ENCODE measurements at regions not wholly inside any gene's neighbourhood (a gene's known extent, or its start where the extent isn't known, plus 50 kb on each side); places are given as distances from the start of the nearest gene placed in this dataset.

DNA sequence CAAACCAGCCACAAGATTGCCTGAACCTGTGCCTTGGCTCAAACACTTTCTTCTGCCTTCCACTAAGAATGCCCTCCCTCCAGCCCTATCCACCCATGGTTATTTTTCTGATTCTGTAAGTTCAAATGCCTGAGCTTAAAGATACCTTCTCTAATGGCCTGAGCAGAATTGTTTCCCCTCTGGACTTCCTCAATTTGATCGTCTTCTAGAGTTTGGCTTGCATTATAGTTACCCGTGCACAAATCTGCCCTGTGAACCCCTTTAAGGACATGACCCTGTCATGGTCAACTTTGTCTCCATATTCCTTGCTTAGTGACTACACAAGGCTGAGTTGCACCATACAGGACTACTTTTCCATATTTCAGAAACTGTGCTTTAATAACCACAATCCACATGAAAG lies 481.0 kb downstream of the FOXO1 start:
- intact Hi-C loops (cut with DNase I; ENCODE audit: low total_unique reads) = no loop called here
- Histone ChIP-seq H3K9me3 (no peaks in the 10 kb centered on the region), H3K36me3 (no peaks in the 10 kb centered on the region), H3K27me3 (no peaks in the 10 kb centered on the region), H3K4me3 (no peak overlapping the region), H3K4me1 (peaks cover 0 to 8% of the 10 kb centered on the region in 2 donors), H3K27ac (no peak overlapping the region)
- DNase-seq (ENCODE audit: low spot score in 2 of 2) = no peak
- TF ChIP-seq POLR2AphosphoS5 (IDR thresholded peaks at IDR 0.05) = no peak
- TF ChIP-seq, protein P1, sequence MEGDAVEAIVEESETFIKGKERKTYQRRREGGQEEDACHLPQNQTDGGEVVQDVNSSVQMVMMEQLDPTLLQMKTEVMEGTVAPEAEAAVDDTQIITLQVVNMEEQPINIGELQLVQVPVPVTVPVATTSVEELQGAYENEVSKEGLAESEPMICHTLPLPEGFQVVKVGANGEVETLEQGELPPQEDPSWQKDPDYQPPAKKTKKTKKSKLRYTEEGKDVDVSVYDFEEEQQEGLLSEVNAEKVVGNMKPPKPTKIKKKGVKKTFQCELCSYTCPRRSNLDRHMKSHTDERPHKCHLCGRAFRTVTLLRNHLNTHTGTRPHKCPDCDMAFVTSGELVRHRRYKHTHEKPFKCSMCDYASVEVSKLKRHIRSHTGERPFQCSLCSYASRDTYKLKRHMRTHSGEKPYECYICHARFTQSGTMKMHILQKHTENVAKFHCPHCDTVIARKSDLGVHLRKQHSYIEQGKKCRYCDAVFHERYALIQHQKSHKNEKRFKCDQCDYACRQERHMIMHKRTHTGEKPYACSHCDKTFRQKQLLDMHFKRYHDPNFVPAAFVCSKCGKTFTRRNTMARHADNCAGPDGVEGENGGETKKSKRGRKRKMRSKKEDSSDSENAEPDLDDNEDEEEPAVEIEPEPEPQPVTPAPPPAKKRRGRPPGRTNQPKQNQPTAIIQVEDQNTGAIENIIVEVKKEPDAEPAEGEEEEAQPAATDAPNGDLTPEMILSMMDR (IDR thresholded peaks at IDR 0.05) = no peak
- no peak for TF ChIP-seq POLR2A (IDR thresholded peaks at IDR 0.05)

DNA sequence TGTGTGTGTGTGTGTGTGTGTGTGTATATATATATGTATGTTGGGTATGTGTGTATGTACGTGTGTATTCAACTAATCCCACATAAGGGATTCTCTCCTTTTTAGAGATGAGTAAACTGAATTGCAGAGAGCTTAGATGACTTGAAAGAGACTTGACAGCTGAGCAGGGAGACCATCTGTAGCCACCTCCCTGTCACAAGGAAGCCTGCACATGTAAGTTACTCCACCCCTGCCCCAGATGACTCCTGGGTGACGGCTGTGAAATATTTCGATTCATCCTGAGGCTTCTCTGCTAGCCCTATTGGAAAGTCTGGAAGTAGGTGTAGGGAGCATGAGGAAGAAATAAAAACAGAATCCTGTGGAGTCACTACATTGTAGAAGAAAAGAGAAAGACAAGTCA lies 480.4 kb downstream of the FOXO1 start:
- H3K27ac ChIP-seq = no peak overlapping the region
- DNase-seq (ENCODE audit: low spot score in 2 of 2) = no peak
- intact Hi-C loops (cut with DNase I; ENCODE audit: low total_unique reads) = no loop called here

DNA sequence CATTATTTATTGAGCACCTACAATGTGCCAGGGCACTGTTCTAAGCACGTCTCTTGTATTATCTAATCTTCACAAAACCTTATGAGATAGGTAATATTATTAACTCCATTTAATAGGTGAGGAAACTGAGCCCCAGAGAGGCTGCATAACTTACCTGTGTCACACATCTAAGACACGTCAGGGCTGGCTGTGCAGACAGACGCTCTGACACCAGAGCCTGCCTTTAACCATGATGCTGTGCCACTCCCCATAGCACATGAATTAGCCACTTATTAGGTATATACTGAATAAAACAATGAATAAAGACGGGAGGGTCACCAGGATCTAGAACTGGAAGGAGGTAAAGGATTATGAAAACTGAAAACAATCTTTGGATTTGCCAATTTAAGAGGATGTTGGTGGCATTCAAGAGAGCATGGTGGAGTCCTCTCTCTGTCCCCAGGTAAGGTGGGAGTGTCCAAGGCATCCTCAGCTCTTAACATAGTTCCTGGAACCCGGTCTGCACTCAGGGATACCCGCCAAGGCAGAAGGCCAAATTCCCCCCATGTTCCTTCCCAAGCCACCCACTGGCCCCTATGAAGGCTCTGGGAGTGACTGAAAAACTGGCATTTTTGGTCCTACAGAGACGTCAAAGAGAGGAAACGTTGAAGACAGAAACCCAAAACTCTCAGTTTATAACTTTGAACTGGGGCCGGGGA lies 479.7 kb downstream of the FOXO1 start:
- Histone ChIP-seq H3K27me3 (no peaks in the 10 kb centered on the region), H3K4me3 (no peak overlapping the region), H3K36me3 (no peaks in the 10 kb centered on the region), H3K27ac (no peak overlapping the region), H3K9me3 (no peaks in the 10 kb centered on the region), H3K4me1 (peaks cover 0 to 16% of the 10 kb centered on the region in 2 donors)
- intact Hi-C loops (cut with DNase I; ENCODE audit: low total_unique reads) = no loop called here
- no peak for TF ChIP-seq POLR2A (IDR thresholded peaks at IDR 0.05)
- TF ChIP-seq, protein P1 (IDR thresholded peaks at IDR 0.05) = no peak
- no peak for TF ChIP-seq POLR2AphosphoS5 (IDR thresholded peaks at IDR 0.05)
- DNase-seq (ENCODE audit: low spot score in 2 of 2) = no peak

More for the DNA sequence above, 480.4 kb downstream of the FOXO1 start:
- Histone ChIP-seq H3K27me3 (no peaks in the 10 kb centered on the region), H3K4me3 (no peak overlapping the region), H3K9me3 (no peaks in the 10 kb centered on the region), H3K4me1 (peaks cover 0 to 13% of the 10 kb centered on the region in 2 donors), H3K36me3 (no peaks in the 10 kb centered on the region)
- TF ChIP-seq, protein P1 (IDR thresholded peaks at IDR 0.05) = no peak
- TF ChIP-seq POLR2A (IDR thresholded peaks at IDR 0.05) = no peak
- TF ChIP-seq POLR2AphosphoS5 (IDR thresholded peaks at IDR 0.05) = no peak

DNA sequence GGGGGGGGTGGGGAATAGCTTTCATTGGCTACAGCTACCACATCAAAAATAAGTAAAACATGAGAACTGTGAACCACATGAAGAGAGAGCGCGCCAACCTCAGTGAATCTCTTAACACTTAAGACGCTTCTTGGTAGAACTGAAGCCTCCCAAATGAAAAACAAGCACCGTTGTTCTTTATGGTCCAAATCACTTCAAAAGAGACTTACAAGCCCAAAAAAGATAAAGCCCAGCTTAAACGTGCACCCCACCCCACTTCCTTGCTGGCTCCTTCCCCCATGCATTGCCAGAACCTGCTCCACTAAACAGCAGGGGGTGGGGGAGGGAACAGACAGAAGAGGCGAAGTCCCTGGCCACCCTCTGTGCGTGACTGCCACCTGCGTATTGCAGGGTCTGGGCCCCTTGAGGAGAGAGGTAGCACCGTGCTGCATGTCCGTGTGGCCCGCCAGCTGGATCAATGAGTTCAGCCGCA lies 479.1 kb downstream of the FOXO1 start:
- Histone ChIP-seq H3K36me3 (no peaks in the 10 kb centered on the region), H3K9me3 (no peaks in the 10 kb centered on the region), H3K4me1 (peaks cover 0 to 16% of the 10 kb centered on the region in 2 donors), H3K27me3 (no peaks in the 10 kb centered on the region), H3K4me3 (no peak overlapping the region), H3K27ac (no peak overlapping the region)
- intact Hi-C loops (cut with DNase I; ENCODE audit: low total_unique reads) = no loop called here
- no peak for DNase-seq (ENCODE audit: low spot score in 2 of 2)
- TF ChIP-seq POLR2A (IDR thresholded peaks at IDR 0.05) (no peak), POLR2AphosphoS5 (IDR thresholded peaks at IDR 0.05) (no peak)
- TF ChIP-seq, protein P1 (IDR thresholded peaks at IDR 0.05) = no peak

DNA sequence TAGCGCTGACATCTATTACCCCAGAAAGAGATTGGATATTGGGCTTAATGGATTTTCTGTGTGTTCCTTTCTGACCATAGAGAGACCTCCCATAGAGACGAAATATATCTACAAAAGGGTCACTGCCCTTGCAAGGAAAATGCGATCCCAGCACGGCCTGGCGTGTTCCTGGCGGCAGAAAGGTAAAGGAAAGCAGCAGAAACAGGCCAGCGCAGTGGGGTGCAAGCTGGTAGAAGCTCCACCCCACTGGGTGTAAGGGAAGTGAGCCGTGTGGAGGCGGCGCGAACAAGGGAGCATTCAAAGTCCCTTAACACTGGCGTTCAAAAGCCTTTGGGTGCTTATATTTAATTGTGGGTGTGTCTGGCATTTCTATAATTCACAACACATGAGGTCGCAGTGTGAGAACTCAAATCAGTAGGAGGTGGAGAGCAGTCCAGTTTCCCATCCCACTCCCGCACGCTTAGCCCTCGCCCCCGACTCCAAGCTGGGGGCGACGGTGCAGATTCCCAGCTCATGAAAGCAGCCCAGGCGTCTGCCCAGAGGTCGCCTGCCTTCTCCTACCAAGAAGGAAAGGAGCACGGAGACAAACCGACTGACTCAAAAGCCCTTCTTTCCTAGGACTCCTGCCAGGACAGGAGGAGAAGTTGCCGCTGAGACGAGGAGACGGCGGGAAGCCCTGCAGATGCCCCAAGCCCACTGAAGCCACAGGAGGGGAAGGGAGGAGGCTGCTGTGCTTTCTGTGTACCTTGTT lies 478.4 kb downstream of the FOXO1 start:
- Histone ChIP-seq H3K27me3 (no peaks in the 10 kb centered on the region), H3K4me3 (peak overlapping the region in 1 of 3 donors; percentile 23), H3K36me3 (no peaks in the 10 kb centered on the region), H3K27ac (no peak overlapping the region), H3K4me1 (peaks cover 6 to 16% of the 10 kb centered on the region in 2 donors), H3K9me3 (no peaks in the 10 kb centered on the region)
- intact Hi-C loops (cut with DNase I; ENCODE audit: low total_unique reads) = no loop called here
- no peak for DNase-seq (ENCODE audit: low spot score in 2 of 2)
- TF ChIP-seq, protein P1 (IDR thresholded peaks at IDR 0.05) = no peak
- TF ChIP-seq POLR2AphosphoS5 (IDR thresholded peaks at IDR 0.05) = no peak
- no peak for TF ChIP-seq POLR2A (IDR thresholded peaks at IDR 0.05)

Measured in breast epithelium (tissue), 4 donors.